Uterus (tissue), 2 donors: ENCODE measurements at regions not wholly inside any gene's neighbourhood (a gene's known extent, or its start where the extent isn't known, plus 50 kb on each side); places are given as distances from the start of the nearest gene placed in this dataset.

ENCODE experiments used
- POLR2A ChIP-seq, 2 donors: fragments of 450-650 bp; IDR thresholded peaks; one replicate each; pipeline ENCODE4 v1.6.1; 2016; ENCODE audit warnings: antibody characterized with exemption in 2 of 2, mild to moderate bottlenecking in 1 of 2, moderate library complexity in 1 of 2
- TF ChIP-seq, protein P1 (sequence below), 4 experiments: fragments of 200-600 bp in 2 of 4; fragments of 450-650 bp in 2 of 4; sonication (generic) in 2 of 4; IDR thresholded peaks; one replicate each; pipeline ENCODE4 v1.5.1; 2016 to 2019; ENCODE audit warnings: antibody characterized with exemption in 4 of 4, mild to moderate bottlenecking in 2 of 4, moderate library complexity in 1 of 4

DNA sequence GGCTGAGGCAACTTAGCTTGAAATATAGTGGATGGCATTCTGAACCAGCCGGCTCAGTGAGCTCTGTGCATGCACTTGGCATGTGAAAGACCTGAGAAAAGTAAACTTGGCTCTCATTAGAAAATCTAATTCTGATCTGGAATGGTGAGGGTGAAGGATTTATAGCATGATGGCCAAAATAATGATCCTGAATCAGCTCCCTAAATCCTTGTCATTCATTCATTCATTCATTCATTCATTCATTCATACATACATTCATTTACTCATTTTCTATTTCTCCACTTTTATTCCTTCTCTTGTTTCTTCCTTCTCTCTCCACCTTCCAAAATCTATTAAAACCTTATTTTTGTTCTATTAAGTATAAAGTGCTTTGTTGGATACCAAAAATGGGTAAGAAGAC, 681.1 kb downstream of the DHX35 start:
- TF ChIP-seq POLR2A (IDR thresholded peaks at IDR 0.05), result no peak
- TF ChIP-seq, protein P1, sequence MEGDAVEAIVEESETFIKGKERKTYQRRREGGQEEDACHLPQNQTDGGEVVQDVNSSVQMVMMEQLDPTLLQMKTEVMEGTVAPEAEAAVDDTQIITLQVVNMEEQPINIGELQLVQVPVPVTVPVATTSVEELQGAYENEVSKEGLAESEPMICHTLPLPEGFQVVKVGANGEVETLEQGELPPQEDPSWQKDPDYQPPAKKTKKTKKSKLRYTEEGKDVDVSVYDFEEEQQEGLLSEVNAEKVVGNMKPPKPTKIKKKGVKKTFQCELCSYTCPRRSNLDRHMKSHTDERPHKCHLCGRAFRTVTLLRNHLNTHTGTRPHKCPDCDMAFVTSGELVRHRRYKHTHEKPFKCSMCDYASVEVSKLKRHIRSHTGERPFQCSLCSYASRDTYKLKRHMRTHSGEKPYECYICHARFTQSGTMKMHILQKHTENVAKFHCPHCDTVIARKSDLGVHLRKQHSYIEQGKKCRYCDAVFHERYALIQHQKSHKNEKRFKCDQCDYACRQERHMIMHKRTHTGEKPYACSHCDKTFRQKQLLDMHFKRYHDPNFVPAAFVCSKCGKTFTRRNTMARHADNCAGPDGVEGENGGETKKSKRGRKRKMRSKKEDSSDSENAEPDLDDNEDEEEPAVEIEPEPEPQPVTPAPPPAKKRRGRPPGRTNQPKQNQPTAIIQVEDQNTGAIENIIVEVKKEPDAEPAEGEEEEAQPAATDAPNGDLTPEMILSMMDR (IDR thresholded peaks at IDR 0.05), result no peak
